IMR-90 (cell line): ENCODE measurements at regions not wholly inside any gene's neighbourhood (a gene's known extent, or its start where the extent isn't known, plus 50 kb on each side); places are given as distances from the start of the nearest gene placed in this dataset.

ENCODE experiments used
- ATAC-seq: fragments of 200-7000 bp; cut with Tn5 transposase; 2 replicates; pipeline ENCODE4 v1.9.1; 2020; ENCODE audit warnings: low read depth, mild to moderate bottlenecking, moderate library complexity
- BruUV-seq: library from RNA; stranded (reverse); fragments of 400-500 nt; replicated peaks from 2 replicates; lab custom pipeline; 2021; lab: Mats Ljungman, UMichigan
- CTCF ChIA-PET: fragments of 300-600 bp; formaldehyde crosslinking; extraction: SDS; loops from one replicate; lab custom pipeline; 2021; ENCODE audit warnings: antibody characterized with exemption; lab: Yijun Ruan, JAX
- POLR2A ChIA-PET: fragments of 300-600 bp; sonication (Branson Sonifier 250); formaldehyde crosslinking; loops from one replicate; lab custom pipeline; 2022; ENCODE audit warnings: antibody characterized with exemption; ENCODE audit not compliant: unreplicated experiment; lab: Charles Lee
- DNase-seq: peaks from one replicate; pipeline ENCODE4 v3.0.0; 2013
- H2AFZ ChIP-seq: replicated peaks from 2 replicates; pipeline ENCODE3; 2013; ENCODE audit warnings: low read length, mild to moderate bottlenecking; ENCODE audit not compliant: poor library complexity
- H2AK5ac ChIP-seq: 2 replicates; pipeline ENCODE4 v1.6.1; 2013; ENCODE audit warnings: low read depth, low read length, inconsistent platforms
- H2AK9ac ChIP-seq: replicated peaks from 2 replicates; pipeline ENCODE3; 2013; ENCODE audit warnings: mild to moderate bottlenecking, low read depth, low read length, moderate library complexity; ENCODE audit not compliant: poor library complexity
- H2BK120ac ChIP-seq: 2 replicates; pipeline ENCODE4 v1.6.1; 2013; ENCODE audit warnings: low read depth, low read length, inconsistent platforms
- H2BK15ac ChIP-seq: 3 replicates; pipeline ENCODE4 v1.6.1; 2013; ENCODE audit warnings: low read depth, low read length, inconsistent platforms
- H2BK20ac ChIP-seq: 2 replicates; pipeline ENCODE4 v1.6.1; 2013; ENCODE audit warnings: low read depth, mild to moderate bottlenecking, inconsistent platforms, low read length, moderate library complexity
- H2BK5ac ChIP-seq: 2 replicates; pipeline ENCODE4 v1.6.1; 2013; ENCODE audit warnings: mild to moderate bottlenecking, low read depth, low read length, inconsistent platforms; ENCODE audit not compliant: poor library complexity, severe bottlenecking
- H3K14ac ChIP-seq: replicated peaks from 2 replicates; pipeline ENCODE4 v1.6.1; 2013; ENCODE audit warnings: low read depth, low read length, inconsistent platforms
- H3K18ac ChIP-seq: 2 replicates; pipeline ENCODE4 v1.6.1; 2013; ENCODE audit warnings: low read depth, low read length, control low read depth
- H3K23ac ChIP-seq: 2 replicates; pipeline ENCODE4 v1.6.1; 2013; ENCODE audit warnings: low read depth, low read length, inconsistent platforms
- H3K27ac ChIP-seq: 2 replicates; pipeline ENCODE4 v1.5.1; 2013; ENCODE audit warnings: mild to moderate bottlenecking, control low read depth, low read length; ENCODE audit not compliant: insufficient read depth
- H3K27me3 ChIP-seq: 2 replicates; pipeline ENCODE4 v1.6.1; 2013; ENCODE audit warnings: low read length; ENCODE audit not compliant: control insufficient read depth, insufficient read depth
- H3K36me3 ChIP-seq: 2 replicates; pipeline ENCODE4 v1.6.1; 2013; ENCODE audit warnings: low read length, mixed read lengths; ENCODE audit not compliant: control insufficient read depth, insufficient read depth
- H3K4ac ChIP-seq: 2 replicates; pipeline ENCODE4 v1.6.1; 2013; ENCODE audit warnings: low read depth, low read length, inconsistent platforms
- H3K4me1 ChIP-seq: 2 replicates; pipeline ENCODE4 v1.6.1; 2013; ENCODE audit warnings: low read length, mixed read lengths; ENCODE audit not compliant: control insufficient read depth, insufficient read depth
- H3K4me2 ChIP-seq: 2 replicates; pipeline ENCODE4 v1.6.1; 2013; ENCODE audit warnings: low read depth, mild to moderate bottlenecking, control low read depth, low read length, moderate library complexity
- H3K4me3 ChIP-seq: 2 replicates; pipeline ENCODE4 v1.5.1; 2013; ENCODE audit warnings: low read depth, mild to moderate bottlenecking, control low read depth, low read length, moderate library complexity; ENCODE audit not compliant: insufficient read depth
- H3K56ac ChIP-seq: 2 replicates; pipeline ENCODE4 v1.6.1; 2013; ENCODE audit warnings: low read length, inconsistent platforms; ENCODE audit not compliant: insufficient read depth; ENCODE audit errors: extremely low read depth
- H3K79me1 ChIP-seq, 2 experiments: 2 replicates each; pipeline ENCODE4 v1.6.1; 2013; ENCODE audit warnings: low read length in 2 of 2, inconsistent platforms in 1 of 2, low read depth in 1 of 2
- H3K9ac ChIP-seq: 2 replicates; pipeline ENCODE4 v1.6.1; 2013; ENCODE audit warnings: low read depth, low read length, control low read depth
- H3K9me1 ChIP-seq: 2 replicates; pipeline ENCODE4 v1.6.1; 2013; ENCODE audit warnings: low read length, inconsistent platforms; ENCODE audit not compliant: insufficient read depth
- H3K9me3 ChIP-seq: 2 replicates; pipeline ENCODE4 v1.6.1; 2013; ENCODE audit warnings: low read length; ENCODE audit not compliant: control insufficient read depth, insufficient read depth
- H4K20me1 ChIP-seq: 2 replicates; pipeline ENCODE4 v1.6.1; 2013; ENCODE audit warnings: low read length, inconsistent platforms; ENCODE audit not compliant: insufficient read depth
- H4K5ac ChIP-seq: 2 replicates; pipeline ENCODE4 v1.6.1; 2013; ENCODE audit warnings: mild to moderate bottlenecking, low read depth, low read length, control low read depth
- H4K8ac ChIP-seq, 2 experiments: 2 replicates each; pipeline ENCODE4 v1.6.1; 2013; ENCODE audit warnings: low read depth in 2 of 2, low read length in 2 of 2, control low read depth in 1 of 2, inconsistent platforms in 1 of 2
- H4K91ac ChIP-seq: 2 replicates; pipeline ENCODE4 v1.6.1; 2013; ENCODE audit warnings: low read depth, low read length, inconsistent platforms; ENCODE audit not compliant: insufficient read depth
- BHLHE40 ChIP-seq: fragments of 150-350 bp; IDR thresholded peaks from 2 replicates; pipeline ENCODE4 v1.6.1; 2016; ENCODE audit warnings: mild to moderate bottlenecking, low read depth, low read length
- CEBPB ChIP-seq: IDR thresholded peaks from 2 replicates; pipeline ENCODE4 v1.6.1; 2012; ENCODE audit warnings: low read depth, low read length, improper control_type of control experiment
- CHD1 ChIP-seq: IDR thresholded peaks from 2 replicates; pipeline ENCODE4 v1.6.1; 2012; ENCODE audit warnings: low read depth, low read length, improper control_type of control experiment
- CTCF ChIP-seq: conservative IDR thresholded peaks from 2 replicates; pipeline ENCODE4 v1.5.1; 2012; ENCODE audit warnings: mild to moderate bottlenecking, low read depth, low read length, improper control_type of control experiment
- ELK1 ChIP-seq: fragments of 150-350 bp; IDR thresholded peaks from 2 replicates; pipeline ENCODE4 v1.6.1; 2016; ENCODE audit warnings: low read depth, mild to moderate bottlenecking, low read length, moderate library complexity, borderline replicate concordance
- FOS ChIP-seq: fragments of 150-350 bp; IDR thresholded peaks from 2 replicates; pipeline ENCODE4 v1.6.1; 2016; ENCODE audit warnings: low read depth, low read length
- MAFK ChIP-seq: IDR thresholded peaks from 2 replicates; pipeline ENCODE4 v1.6.1; 2012; ENCODE audit warnings: low read depth, low read length, improper control_type of control experiment
- MAZ ChIP-seq: IDR thresholded peaks from 2 replicates; pipeline ENCODE4 v1.6.1; 2012; ENCODE audit warnings: low read depth, mild to moderate bottlenecking, low read length, improper control_type of control experiment, moderate library complexity, borderline replicate concordance
- MXI1 ChIP-seq: IDR thresholded peaks from 2 replicates; pipeline ENCODE4 v1.6.1; 2012; ENCODE audit warnings: low read depth, mild to moderate bottlenecking, low read length, moderate library complexity, borderline replicate concordance
- NFE2L2 ChIP-seq: fragments of 150-350 bp; IDR thresholded peaks from 2 replicates; pipeline ENCODE4 v1.6.1; 2016; ENCODE audit warnings: low read depth, mild to moderate bottlenecking, low read length
- POLR2A ChIP-seq: IDR thresholded peaks from 2 replicates; pipeline ENCODE4 v1.6.1; 2012; ENCODE audit warnings: mild to moderate bottlenecking, low read depth, low read length
- RAD21 ChIP-seq: IDR thresholded peaks from 2 replicates; pipeline ENCODE4 v1.6.1; 2012; ENCODE audit warnings: low read length, improper control_type of control experiment
- RCOR1 ChIP-seq: IDR thresholded peaks from 2 replicates; pipeline ENCODE4 v1.6.1; 2012; ENCODE audit warnings: mild to moderate bottlenecking, low read length, improper control_type of control experiment; ENCODE audit not compliant: insufficient replicate concordance
- RFX5 ChIP-seq: IDR thresholded peaks from 2 replicates; pipeline ENCODE4 v1.8.0; 2012; ENCODE audit warnings: low read depth, mild to moderate bottlenecking, low read length, moderate library complexity
- SMC3 ChIP-seq: fragments of 150-350 bp; IDR thresholded peaks from 2 replicates; pipeline ENCODE4 v1.6.1; 2016; ENCODE audit warnings: low read depth, mild to moderate bottlenecking, antibody characterized with exemption, low read length, moderate library complexity
- WGBS, 2 experiments: methylation state at CpG; one replicate each; pipeline versions ENCODE4 v1.1.5 to v1.1.7; 2013; ENCODE audit warnings: missing lambda C conversion rate in 2 of 2; ENCODE audit not compliant: insufficient read length in 1 of 2; ENCODE audit errors: extremely low coverage in 2 of 2; 5-methylcytosine and 5-hydroxymethylcytosine counted together
- dilution Hi-C: fragments of 300-500 bp; cut with HindIII; formaldehyde crosslinking; loops from one replicate; pipeline ENCODE4 v1.14.3; 2018; ENCODE audit warnings: low sequenced_read_pairs; ENCODE audit not compliant: unreplicated experiment
- in situ Hi-C: fragments of 300-500 bp; cut with MboI; formaldehyde crosslinking; loops from 3 replicates; pipeline ENCODE4 v1.14.3; 2019; ENCODE audit warnings: low sequenced_read_pairs, inconsistent platforms, mixed read lengths
- intact Hi-C: fragments of 100-400 bp; cut with micrococcal nuclease; formaldehyde crosslinking; loops from 2 replicates; pipeline ENCODE4 v1.10.0; 2022
- TF ChIP-seq, protein P1 (sequence below): fragments of 150-350 bp; IDR thresholded peaks from 2 replicates; pipeline ENCODE4 v1.6.1; 2017; ENCODE audit warnings: mild to moderate bottlenecking, antibody characterized with exemption, low read length, low read depth

DNA sequence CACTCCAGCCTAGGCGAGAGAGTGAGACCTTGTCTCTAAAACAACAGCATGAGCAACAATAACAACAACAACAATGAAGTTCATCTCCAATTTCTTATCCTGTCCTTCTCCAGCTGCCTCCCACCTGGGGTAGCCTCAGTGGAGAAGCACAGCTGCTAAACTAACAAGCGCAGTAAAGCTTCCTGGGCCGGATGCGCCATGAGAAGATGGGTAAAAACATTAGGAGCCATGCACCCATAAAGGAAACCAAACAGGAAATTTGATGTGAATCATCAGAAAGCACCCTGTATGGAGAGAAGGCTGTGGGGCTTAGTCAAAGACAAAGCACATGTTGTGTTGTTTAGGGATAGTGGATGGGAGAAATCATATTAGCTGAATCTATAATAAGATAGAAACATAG lies 61.1 kb upstream of the CCN6 start:
- no peak overlapping the region for H2AK5ac ChIP-seq
- dilution Hi-C loops = no loop called here

More for the DNA sequence above, 61.1 kb upstream of the CCN6 start:
- Histone ChIP-seq H3K27me3 (no peaks in the 10 kb centered on the region), H3K56ac (no peak overlapping the region), H4K5ac (no peak overlapping the region), H3K4me2 (no peak overlapping the region), H2AFZ (peak overlapping the region; percentile 47), H3K27ac (no peak overlapping the region), H2BK120ac (peak overlapping the region; percentile 11; the same call in 1 of the 2 replicates), H2AK9ac (no peak overlapping the region), H3K23ac (no peak overlapping the region), H3K18ac (no peak overlapping the region), H3K79me1 (no peaks in the 10 kb centered on the region), H3K4ac (0 out of 2 replicates have a peak overlapping the region, but pooled peaks have one; percentile 13), H3K4me3 (no peak overlapping the region), H3K9me1 (no peaks in the 10 kb centered on the region), H3K9ac (no peak overlapping the region), H3K14ac (no peak overlapping the region; the same call in 1 of the 2 replicates), H3K4me1 (no peaks in the 10 kb centered on the region), H2BK20ac (no peak overlapping the region), H4K91ac (peak overlapping the region; percentile 1; the same call in 1 of the 2 replicates), H3K36me3 (no peaks in the 10 kb centered on the region), H4K8ac (no peak overlapping the region), H3K9me3 (no peaks in the 10 kb centered on the region), H2BK5ac (no peak overlapping the region), H4K20me1 (no peaks in the 10 kb centered on the region), H2BK15ac (0 out of 3 replicates have a peak overlapping the region, but pooled peaks have one; percentile 32)
- 79% methylated on average over 3 of the region's 4 CpGs; no CpG with 5 or more reads in 1 of the 2 experiments for WGBS, 2 experiments
- intact Hi-C loops (no loop called here), in situ Hi-C loops (no loop called here)
- no peak for ATAC-seq
- POLR2A ChIA-PET = no interaction called here
- DNase-seq = peak; percentile 52
- BruUV-seq = no TSS peak
- CTCF ChIA-PET = interaction anchor here (0.6 kb wide), 1 partner anchor 110 kb away, joined by 3 read pairs; no protein-coding TSS in a partner anchor
- TF ChIP-seq MAFK = no peak
- TF ChIP-seq RAD21 = no peak
- no peak for TF ChIP-seq NFE2L2
- TF ChIP-seq, protein P1, sequence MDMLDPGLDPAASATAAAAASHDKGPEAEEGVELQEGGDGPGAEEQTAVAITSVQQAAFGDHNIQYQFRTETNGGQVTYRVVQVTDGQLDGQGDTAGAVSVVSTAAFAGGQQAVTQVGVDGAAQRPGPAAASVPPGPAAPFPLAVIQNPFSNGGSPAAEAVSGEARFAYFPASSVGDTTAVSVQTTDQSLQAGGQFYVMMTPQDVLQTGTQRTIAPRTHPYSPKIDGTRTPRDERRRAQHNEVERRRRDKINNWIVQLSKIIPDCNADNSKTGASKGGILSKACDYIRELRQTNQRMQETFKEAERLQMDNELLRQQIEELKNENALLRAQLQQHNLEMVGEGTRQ = no peak
- TF ChIP-seq FOS = no peak
- TF ChIP-seq CTCF = no peak
- TF ChIP-seq RCOR1 = no peak
- no peak for TF ChIP-seq CEBPB
- TF ChIP-seq SMC3 = no peak
- TF ChIP-seq MXI1 = no peak
- TF ChIP-seq BHLHE40 = no peak
- no peak for TF ChIP-seq ELK1
- no peak for TF ChIP-seq POLR2A
- TF ChIP-seq CHD1 = no peak
- no peak for TF ChIP-seq MAZ
- no peak for TF ChIP-seq RFX5
